Neuronal stem cell (in vitro differentiated cells): ENCODE measurements at regions not wholly inside any gene's neighbourhood (a gene's known extent, or its start where the extent isn't known, plus 50 kb on each side); places are given as distances from the start of the nearest gene placed in this dataset.

Source experiments
- DNase-seq: peaks from one replicate; pipeline ENCODE4 v3.0.0-alpha.2; 2013; ENCODE audit warnings: low spot score
- H2AFZ ChIP-seq: one replicate; pipeline ENCODE4 v1.6.1; 2013; ENCODE audit warnings: mild to moderate bottlenecking, low read length, inconsistent platforms
- H2AK5ac ChIP-seq: 2 replicates; pipeline ENCODE4 v1.6.1; 2013; ENCODE audit warnings: low read depth, mild to moderate bottlenecking, inconsistent platforms, low read length, moderate library complexity, mixed read lengths
- H2BK120ac ChIP-seq: 2 replicates; pipeline ENCODE4 v1.6.1; 2013; ENCODE audit warnings: low read depth, mild to moderate bottlenecking, inconsistent platforms, low read length, moderate library complexity, mixed read lengths
- H2BK12ac ChIP-seq: one replicate; pipeline ENCODE4 v1.6.1; 2013; ENCODE audit warnings: low read length, inconsistent platforms
- H2BK15ac ChIP-seq: 2 replicates; pipeline ENCODE4 v1.6.1; 2013; ENCODE audit warnings: mild to moderate bottlenecking, low read length, inconsistent platforms, mixed read lengths
- H2BK5ac ChIP-seq: one replicate; pipeline ENCODE4 v1.6.1; 2013; ENCODE audit warnings: inconsistent platforms, mild to moderate bottlenecking, low read length, moderate library complexity
- H3K14ac ChIP-seq: one replicate; pipeline ENCODE4 v1.6.1; 2013; ENCODE audit warnings: low read length, inconsistent platforms
- H3K18ac ChIP-seq: 2 replicates; pipeline ENCODE4 v1.6.1; 2013; ENCODE audit warnings: low read length, inconsistent platforms
- H3K23ac ChIP-seq: 2 replicates; pipeline ENCODE4 v1.6.1; 2013; ENCODE audit warnings: low read depth, mild to moderate bottlenecking, mixed read lengths, low read length, inconsistent platforms; ENCODE audit not compliant: poor library complexity
- H3K27ac ChIP-seq: replicated peaks from 3 replicates; pipeline ENCODE4 v1.5.1; 2013; ENCODE audit warnings: low read length, inconsistent platforms
- H3K27me3 ChIP-seq, 3 experiments: 2 replicates each; pipeline ENCODE4 v1.6.1; 2013; ENCODE audit warnings: low read length in 3 of 3, mild to moderate bottlenecking in 2 of 3, inconsistent platforms in 1 of 3, low read depth in 1 of 3, mixed read lengths in 1 of 3, moderate library complexity in 1 of 3; ENCODE audit not compliant: control insufficient read depth in 3 of 3, insufficient read depth in 3 of 3
- H3K36me3 ChIP-seq, 2 donors: replicated peaks in 1 of 2; 2 replicates each; pipeline ENCODE4 v1.6.1; 2013; ENCODE audit warnings: low read length in 2 of 2; ENCODE audit not compliant: control insufficient read depth in 2 of 2, insufficient read depth in 2 of 2
- H3K4ac ChIP-seq: 2 replicates; pipeline ENCODE4 v1.6.1; 2013; ENCODE audit warnings: inconsistent platforms, mild to moderate bottlenecking, low read length, moderate library complexity
- H3K4me1 ChIP-seq, 2 donors: 1 replicate in 1 of 2; 2 replicates in 1 of 2; pipeline ENCODE4 v1.6.1; 2013; ENCODE audit warnings: low read length in 2 of 2, low read depth in 1 of 2; ENCODE audit not compliant: control insufficient read depth in 2 of 2, insufficient read depth in 1 of 2
- H3K4me2 ChIP-seq: one replicate; pipeline ENCODE4 v1.6.1; 2013; ENCODE audit warnings: mild to moderate bottlenecking, low read length, inconsistent platforms; ENCODE audit not compliant: insufficient read depth, poor library complexity, severe bottlenecking
- H3K4me3 ChIP-seq, 2 donors: 2 replicates each; pipeline ENCODE4 v1.5.1; 2013; ENCODE audit warnings: low read length in 2 of 2, mild to moderate bottlenecking in 2 of 2, inconsistent platforms in 1 of 2, moderate library complexity in 1 of 2
- H3K79me1 ChIP-seq: one replicate; pipeline ENCODE4 v1.6.1; 2013; ENCODE audit warnings: low read depth, mild to moderate bottlenecking, inconsistent platforms, low read length, moderate library complexity
- H3K9ac ChIP-seq: one replicate; pipeline ENCODE4 v1.6.1; 2013; ENCODE audit warnings: mild to moderate bottlenecking, low read depth, low read length, inconsistent platforms; ENCODE audit not compliant: poor library complexity
- H3K9me3 ChIP-seq, 2 donors: replicated peaks in 1 of 2; 2 replicates each; pipeline versions ENCODE3 to v1.6.1; 2013; ENCODE audit warnings: low read length in 2 of 2, mild to moderate bottlenecking in 2 of 2, inconsistent platforms in 1 of 2, low read depth in 1 of 2, mixed read lengths in 1 of 2, moderate library complexity in 1 of 2; ENCODE audit not compliant: control insufficient read depth in 2 of 2, insufficient read depth in 1 of 2
- H4K8ac ChIP-seq: one replicate; pipeline ENCODE4 v1.6.1; 2013; ENCODE audit warnings: low read depth, mild to moderate bottlenecking, inconsistent platforms, low read length, moderate library complexity
- H4K91ac ChIP-seq: one replicate; pipeline ENCODE4 v1.6.1; 2013; ENCODE audit warnings: low read length, low read depth, mild to moderate bottlenecking, inconsistent platforms; ENCODE audit not compliant: poor library complexity
- WGBS, 2 donors: extraction: QIAGEN DNeasy Blood & Tissue Kit; methylation state at CpG; one replicate each; pipeline ENCODE4 v1.1.7; 2013; ENCODE audit warnings: missing lambda C conversion rate in 2 of 2, mixed read lengths in 1 of 2; ENCODE audit not compliant: insufficient read length in 2 of 2, insufficient replicate concordance in 1 of 2; ENCODE audit errors: extremely low coverage in 2 of 2; 5-methylcytosine and 5-hydroxymethylcytosine counted together

DNA sequence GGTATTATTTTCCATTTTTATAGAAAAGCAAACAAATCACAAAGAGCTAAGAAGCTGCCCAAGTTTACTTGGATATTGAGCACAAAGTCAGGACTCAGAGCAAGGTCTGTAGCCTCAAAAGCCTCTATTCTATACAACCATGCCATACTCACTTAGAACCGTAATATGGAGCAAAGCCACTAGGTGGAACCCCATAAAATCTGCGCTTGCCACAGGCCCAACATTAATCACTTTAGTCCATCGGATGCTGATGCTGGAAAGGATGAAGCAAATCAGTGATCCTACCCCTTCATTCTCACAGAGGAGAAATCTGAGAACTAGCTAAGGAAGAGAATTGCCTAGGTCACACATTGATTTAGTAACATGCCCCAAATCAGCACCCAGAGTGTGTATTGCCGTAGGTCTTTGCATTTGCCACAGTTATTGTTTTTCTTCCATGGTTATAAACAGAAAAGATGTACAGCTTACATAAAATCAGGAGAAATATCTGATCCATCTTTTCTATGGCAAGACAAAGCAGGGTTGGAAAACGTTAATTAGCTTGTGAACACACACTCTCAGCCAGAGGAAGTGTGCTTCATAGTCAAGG lies 56.7 kb upstream of the RAB38 start:
- H2AK5ac ChIP-seq, result no peak overlapping the region
- no peak overlapping the region for H2AFZ ChIP-seq
- no peaks in the 10 kb centered on the region for H3K36me3 ChIP-seq
- H2BK120ac ChIP-seq, result no peak overlapping the region
- H2BK5ac ChIP-seq, result no peak overlapping the region
- no peak overlapping the region for H3K4me2 ChIP-seq
- H3K4me3 ChIP-seq, result no peak overlapping the region
- H2BK12ac ChIP-seq, result no peak overlapping the region
- WGBS, 2 donors, result no CpG with 5 or more reads among the region's 5 CpGs
- H3K23ac ChIP-seq, result no peak overlapping the region
- H3K27me3 ChIP-seq, result no peaks in the 10 kb centered on the region
- no peaks in the 10 kb centered on the region for H3K79me1 ChIP-seq
- no peak overlapping the region for H3K4ac ChIP-seq
- no peak overlapping the region for H3K18ac ChIP-seq
- no peak overlapping the region for H3K14ac ChIP-seq
- H3K27ac ChIP-seq, result no peak overlapping the region
- no peak overlapping the region for H4K91ac ChIP-seq
- H3K9me3 ChIP-seq, result peaks cover 0 to 4% of the 10 kb centered on the region in 2 donors
- no peak overlapping the region for H4K8ac ChIP-seq
- H2BK15ac ChIP-seq, result no peak overlapping the region
- peak; percentile 8 for DNase-seq
- no peaks in the 10 kb centered on the region for H3K4me1 ChIP-seq
- no peak overlapping the region for H3K9ac ChIP-seq

GRCh38 chr11:88229303-88229702 lies 54.1 kb upstream of the RAB38 start:
- Histone ChIP-seq H3K4me1 (no peaks in the 10 kb centered on the region), H3K27me3 (no peaks in the 10 kb centered on the region), H3K9me3 (peaks cover 0 to 6% of the 10 kb centered on the region in 2 donors), H3K9ac (no peak overlapping the region), H2AFZ (no peak overlapping the region), H3K14ac (no peak overlapping the region), H2AK5ac (no peak overlapping the region), H2BK120ac (no peak overlapping the region), H2BK12ac (no peak overlapping the region), H3K27ac (no peak overlapping the region), H3K23ac (no peak overlapping the region), H3K18ac (no peak overlapping the region), H3K4me2 (no peak overlapping the region), H3K79me1 (no peaks in the 10 kb centered on the region), H2BK15ac (no peak overlapping the region), H2BK5ac (no peak overlapping the region), H3K4ac (no peak overlapping the region), H3K36me3 (no peaks in the 10 kb centered on the region), H4K91ac (no peak overlapping the region), H3K4me3 (no peak overlapping the region), H4K8ac (no peak overlapping the region)
- no peak for DNase-seq
